ENCODE measurements at regions not wholly inside any gene's neighbourhood (a gene's known extent, or its start where the extent isn't known, plus 50 kb on each side); places are given as distances from the start of the nearest gene placed in this dataset.

DNA sequence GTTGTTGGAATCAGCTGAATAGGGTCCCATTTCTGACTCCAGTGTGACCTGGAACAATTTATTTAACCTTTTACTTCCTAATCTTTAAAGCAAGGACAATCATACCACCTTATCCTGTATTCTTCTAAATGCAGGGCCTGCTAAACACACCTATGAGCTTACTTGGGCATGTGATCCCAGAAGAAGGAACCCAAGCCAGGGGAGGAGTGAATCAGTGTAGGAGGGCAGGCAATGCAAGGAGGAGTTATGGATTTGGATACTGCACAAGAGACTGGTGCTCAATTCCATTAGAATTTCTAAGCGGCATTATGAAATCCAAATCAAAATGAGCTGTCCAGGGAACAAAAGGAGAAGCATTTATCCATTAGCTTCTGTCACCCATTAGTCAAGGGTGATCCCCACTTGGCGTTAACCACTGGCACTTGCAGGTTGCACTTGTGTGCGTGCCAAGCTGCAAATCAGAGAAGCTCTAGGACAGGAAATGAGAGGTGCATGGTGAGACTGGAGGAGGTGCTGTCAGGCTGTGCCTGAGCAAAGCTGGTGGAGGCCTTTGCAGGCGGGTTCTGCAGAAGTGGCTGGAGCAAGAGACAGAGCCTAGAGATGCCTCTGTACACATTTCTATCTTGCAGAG, 297.2 kb upstream of the PLXNA2 start:
- DNase-seq (ENCODE audit: low spot score) = no peak

DNA sequence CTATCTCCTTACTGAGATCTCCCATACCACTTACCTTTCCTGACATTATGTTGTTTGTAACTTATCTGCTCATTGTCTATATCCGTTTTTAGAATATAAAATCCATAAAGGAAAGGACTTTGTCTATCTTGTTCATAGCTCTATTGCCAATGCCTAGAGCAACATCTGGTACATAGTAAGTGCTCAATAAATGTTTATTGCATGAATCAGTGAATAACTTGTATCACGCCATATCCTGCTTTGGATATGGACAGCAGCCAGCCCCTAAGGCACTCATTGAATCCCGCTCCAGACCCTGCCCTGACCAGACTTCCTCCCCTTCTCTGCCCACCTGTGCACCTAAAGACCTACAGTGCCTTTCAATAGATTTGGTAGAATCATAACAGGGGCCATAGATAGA, 298.1 kb upstream of the PLXNA2 start:
- DNase-seq (ENCODE audit: low spot score) = no peak

DNA sequence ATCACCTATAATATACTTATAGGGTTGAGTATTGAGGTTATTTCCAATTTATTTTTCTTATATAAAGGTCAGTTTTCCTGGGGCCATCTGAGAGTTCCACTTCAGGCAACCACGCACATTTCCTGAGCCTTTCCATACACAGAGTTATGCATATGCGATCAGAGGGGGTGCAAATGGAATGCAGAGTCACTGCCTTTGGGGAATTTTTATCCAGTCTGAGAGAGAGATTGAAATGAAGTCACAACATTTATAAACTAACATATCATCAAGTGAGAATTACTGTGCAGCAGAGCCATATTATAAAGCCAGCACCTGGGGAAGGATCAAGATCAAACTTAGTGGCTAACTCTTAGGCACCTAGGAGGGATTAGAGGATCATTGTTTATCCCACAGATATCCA, 299.9 kb upstream of the PLXNA2 start:
- DNase-seq (ENCODE audit: low spot score) = no peak

DNA sequence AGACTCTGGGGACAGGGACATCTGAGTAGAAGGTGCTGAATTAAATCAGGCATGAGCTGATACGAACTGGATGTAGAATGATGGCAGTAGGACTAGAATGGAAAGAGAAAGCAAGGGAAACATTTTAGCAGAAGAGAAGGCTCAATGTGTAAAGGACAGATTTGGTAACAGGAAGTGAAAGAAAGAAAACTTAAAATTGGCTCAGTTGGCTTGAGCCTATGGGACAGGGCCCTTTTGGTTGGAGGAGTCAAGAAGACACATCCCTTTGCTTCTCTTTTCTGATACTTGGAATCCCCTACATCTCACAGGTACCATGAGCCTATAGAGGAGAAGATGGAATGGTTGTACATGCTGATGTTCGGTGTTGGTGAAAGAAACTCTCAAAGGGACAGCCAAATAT, 300.6 kb upstream of the PLXNA2 start:
- DNase-seq (ENCODE audit: low spot score) = no peak

DNA sequence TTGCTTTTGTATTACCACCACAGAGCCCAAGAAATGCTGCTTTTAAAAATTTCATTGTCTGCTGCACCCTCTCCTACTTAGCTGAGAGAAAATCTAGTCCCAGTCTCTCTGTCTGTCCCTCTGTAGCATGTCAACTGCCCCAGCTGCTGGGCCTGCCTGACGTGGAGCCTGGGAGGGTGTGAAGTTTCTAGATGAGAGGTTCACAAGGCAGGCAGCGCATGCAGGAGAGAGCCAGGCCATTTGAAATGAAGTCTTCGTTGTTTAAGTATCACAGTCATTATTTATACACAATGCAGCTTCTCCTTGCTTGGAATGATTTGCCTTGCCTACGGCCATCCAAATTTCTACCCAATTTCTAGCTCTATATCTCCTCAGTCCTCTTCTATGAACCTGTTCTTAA, 306.8 kb upstream of the PLXNA2 start:
- DNase-seq (ENCODE audit: low spot score) = no peak

DNA sequence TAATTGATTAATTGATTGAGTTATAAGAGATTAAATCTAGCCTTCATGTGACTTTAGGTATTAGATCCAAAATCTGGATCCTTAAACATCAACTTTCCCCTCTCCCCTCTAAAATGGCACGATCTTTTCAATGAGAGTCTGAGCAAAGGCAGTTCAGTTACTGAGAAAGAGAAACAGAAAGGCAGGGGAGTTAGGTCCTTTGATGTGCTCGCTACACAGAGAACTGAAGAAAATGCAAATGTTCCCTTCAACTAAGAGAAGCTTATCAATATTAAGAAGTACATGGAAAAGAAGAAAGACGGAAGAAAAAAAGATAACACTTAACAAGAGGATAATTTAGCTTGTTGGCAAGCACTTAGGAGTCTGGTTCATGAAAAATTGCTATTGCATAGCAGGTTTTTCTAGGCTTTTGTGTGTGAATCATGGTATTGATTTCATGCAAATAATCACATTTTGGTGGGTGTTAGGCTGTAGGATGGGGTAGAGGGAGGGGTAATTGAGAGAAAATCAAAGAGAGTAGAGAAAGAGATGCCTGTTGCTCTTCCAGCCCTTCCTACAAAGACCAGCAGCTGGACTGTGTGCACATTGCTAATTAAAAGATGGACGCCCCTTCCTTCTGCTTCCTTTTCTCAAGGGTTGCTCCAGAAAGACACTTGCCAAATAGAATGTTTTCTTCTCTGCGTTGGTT, 307.6 kb upstream of the PLXNA2 start:
- DNase-seq (ENCODE audit: low spot score) = no peak

DNA sequence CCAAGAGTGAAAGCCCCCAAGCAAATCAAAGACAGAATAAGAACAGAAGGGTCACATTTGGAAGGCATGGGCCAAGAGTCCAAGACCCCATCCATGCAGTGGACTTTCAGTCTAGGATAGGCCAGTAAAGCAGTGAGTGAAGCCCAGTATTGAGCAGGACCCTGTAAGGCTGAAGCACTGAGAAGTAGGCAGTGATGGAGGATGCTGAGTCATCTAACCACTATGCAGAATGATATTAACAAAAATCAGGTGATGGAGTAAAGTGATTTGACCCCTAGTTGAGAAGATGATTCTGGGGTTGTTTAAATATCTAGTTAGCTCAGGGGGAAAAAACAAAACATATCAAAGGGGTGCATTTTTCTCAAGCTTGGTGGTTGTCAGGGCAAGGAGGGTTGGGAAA, 308.7 kb upstream of the PLXNA2 start:
- no peak for DNase-seq (ENCODE audit: low spot score)

DNA sequence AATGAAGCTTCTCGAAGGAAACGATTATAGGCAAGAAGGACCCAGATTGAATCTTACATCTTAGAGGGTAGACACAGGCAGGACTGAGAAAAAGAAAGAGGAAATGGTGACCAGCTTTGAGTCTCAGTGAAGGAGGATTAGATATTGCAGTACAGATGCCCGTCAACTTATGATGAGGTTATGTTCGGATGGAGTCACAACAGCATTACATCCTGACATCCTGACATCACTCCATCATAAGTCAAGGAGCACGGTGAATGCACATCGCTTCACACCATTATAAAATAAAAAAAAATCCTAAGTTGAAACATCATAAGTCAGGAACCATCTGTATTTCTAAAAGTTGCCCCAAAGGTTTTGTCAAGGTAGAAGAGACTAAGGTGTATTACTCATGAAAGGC, 312.3 kb upstream of the PLXNA2 start:
- no peak for DNase-seq (ENCODE audit: low spot score)

DNA sequence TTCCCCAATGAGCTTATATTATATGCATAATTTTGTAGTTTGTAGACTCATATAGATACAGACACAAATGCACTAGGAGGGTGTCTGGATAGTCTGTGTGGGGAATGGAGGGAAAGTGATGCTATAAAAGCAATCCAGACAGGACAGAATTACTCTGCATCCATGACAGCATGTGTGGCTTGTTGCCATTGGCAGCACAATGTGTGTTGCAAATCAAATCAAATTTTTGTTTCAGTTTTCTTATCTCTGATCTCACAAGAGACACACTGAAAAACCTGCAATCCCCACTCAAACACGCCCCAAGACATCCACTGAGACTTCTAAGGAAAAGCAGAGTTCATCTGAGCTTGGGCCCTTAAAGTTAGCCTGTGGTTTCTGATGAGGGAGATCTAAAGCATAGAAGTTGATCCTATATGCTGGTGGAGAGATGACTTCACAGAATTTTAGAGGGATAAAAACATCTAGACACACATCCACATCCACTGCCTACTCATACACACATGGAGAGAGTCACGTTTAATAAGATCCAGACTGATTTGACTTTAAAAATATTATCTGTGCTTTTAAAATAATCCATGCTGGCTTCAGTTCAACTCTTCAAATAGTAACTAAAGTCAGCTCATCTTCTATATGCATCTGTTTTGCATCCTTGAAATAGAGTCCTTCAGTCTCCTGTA, 313.0 kb upstream of the PLXNA2 start:
- no peak for DNase-seq (ENCODE audit: low spot score)

DNA sequence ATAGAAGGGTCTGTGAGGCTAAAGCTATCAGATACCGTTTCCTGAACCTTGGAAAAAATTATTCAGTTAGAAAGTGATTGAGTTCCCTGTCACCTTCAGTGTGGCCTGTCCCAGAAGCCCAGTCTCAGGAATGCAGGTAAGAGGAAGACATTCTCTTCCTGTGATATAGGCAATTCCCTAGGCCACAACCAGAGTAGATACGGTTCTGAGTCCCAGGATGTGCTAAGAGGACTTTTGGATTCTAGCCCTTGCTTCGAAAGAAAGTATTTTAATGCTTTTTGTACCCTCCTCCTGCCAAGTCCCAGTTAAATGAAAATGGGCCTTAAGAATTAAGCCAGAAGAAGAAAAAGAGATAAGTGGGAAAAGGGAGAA, 313.5 kb upstream of the PLXNA2 start:
- no peak for DNase-seq (ENCODE audit: low spot score)

DNA sequence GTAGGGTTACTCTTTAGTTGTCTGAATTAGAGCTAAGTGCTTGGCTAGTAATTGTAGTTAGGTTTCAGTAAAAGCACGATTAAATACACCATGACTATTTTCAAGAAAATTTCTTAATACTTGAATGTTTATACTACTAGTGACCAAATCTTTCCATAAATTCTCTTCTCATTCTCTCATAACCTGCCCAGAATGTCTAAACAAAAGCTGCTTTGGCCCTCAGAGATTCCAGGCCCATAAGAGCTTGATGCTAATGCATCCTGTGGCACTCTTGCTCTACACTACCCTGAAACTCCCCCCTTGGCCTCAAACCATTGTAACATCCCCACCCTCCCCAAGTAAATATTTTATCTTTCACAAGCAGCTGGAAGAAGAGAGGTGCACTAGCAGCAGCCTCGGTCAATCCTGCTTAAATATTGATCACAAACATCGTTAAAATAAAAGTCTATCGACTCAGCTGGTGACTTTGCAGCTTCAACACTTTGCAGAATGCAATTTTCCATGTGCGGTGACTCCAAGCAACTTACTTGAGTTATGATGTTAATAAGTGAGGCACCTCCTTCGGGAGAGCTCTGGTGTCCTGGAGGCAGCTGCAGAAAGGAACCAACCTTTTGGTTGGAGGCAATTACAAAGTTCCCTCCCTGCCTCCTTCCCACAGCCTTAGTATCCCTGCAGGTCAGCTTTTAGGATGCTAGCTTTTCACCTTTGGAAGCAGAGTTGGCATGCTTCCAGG, 315.6 kb upstream of the PLXNA2 start:
- no peak for DNase-seq (ENCODE audit: low spot score)

DNA sequence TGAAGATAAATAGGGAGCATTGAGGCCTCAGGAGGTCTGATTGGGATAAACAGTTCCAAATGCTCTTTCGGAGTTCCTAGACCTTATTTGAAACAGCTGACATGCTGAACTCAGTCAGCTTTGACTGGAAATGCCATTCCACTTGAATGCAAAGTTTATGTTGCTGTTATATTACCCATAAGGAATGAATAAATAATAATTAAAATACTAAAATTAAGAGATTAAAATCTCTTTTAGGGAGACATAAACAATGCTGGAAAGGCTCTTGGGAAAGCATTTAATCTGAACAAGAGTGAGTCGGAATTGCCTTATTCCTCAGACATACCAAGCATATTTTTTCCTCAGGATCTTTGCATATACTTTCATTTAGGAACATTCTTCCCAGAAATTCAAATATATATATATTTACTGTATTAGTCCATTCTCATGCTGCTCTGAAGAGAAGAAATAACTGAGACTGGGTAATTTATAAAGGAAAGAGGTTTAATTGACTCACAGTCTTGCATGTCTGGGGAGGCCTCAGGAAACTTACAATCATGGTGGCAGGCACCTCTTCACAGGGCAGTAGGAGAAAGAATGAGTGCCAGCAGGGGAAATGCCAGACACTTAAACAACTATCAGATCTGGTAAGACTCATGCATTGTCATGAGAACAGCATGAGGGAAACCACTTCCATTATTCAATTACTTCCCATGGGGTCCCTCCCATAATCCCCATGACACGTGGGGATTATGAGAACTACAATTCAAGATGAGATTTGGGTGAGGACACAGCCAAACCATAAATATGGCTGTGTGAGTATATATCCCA, 318.2 kb upstream of the PLXNA2 start:
- DNase-seq (ENCODE audit: low spot score) = no peak

DNA sequence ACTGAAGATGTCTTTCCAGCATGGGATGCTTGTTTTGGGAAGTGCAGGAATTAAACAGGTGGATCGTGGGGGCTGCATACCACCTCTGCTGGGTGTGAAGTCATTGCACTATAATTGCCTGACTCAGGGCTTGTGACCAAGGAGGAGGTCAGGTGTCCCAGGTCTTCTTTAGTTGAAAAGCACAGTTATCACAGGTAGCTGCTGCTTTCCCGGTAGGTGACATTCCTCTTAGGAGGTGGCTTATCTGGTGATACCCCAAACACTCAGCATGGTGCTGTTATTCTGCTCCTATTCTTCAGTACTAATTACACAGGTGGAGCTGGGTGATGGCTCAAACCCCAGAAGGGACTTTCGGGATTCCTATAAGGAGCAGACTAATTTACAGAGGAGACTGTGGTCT, 320.3 kb upstream of the PLXNA2 start:
- no peak for DNase-seq (ENCODE audit: low spot score)

DNA sequence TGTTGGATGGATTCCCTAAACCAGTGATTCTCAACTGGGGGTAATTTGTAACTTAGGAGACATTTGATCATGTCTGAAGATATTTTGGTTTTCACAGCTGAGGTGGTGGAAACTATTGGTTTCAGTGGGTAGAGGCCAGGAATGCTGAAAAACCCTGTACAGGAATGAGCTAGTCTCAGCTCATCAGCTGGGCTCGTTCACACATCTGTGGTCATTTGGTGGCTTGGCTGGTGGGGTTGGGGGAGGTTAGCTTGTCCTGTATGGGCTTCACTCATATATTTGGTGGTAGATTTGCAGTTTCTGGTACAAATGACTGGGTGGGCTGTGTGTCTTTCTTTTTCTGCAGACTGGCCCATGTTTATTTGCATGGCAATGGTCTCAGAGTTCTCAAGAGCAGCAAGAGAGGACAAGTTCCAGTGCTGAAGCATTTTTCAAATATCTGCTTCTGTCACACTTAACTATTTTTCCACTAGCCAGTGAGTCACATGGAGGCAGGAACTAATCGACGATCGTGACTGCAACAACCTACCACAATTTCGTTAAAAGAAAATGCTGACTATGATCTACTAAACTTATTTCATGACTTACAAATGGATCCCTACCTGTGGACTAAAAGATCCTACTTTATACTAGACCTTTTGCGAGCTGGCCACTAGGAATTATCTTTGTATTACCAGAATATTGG, 321.7 kb upstream of the PLXNA2 start:
- DNase-seq (ENCODE audit: low spot score) = no peak

DNA sequence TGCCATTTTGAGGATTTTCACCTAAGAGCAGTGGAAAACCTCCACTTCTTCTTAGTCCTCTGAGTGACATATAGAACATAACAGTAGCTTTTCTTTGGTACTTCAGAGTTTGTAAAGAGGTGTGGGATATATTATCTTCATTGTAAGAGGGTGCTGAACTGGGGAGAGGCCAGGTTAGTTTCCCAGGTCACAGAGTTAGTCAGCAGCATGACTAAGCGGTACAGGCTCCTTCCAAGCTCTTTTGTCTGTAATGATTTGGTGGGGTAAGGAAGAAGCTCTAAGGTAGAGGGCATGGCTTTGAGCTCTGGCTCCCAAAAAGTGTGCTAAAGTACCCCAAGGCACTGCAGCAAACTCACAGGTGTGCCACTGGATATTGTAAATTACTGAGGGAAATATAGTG, 325.0 kb upstream of the PLXNA2 start:
- no peak for DNase-seq (ENCODE audit: low spot score)

DNA sequence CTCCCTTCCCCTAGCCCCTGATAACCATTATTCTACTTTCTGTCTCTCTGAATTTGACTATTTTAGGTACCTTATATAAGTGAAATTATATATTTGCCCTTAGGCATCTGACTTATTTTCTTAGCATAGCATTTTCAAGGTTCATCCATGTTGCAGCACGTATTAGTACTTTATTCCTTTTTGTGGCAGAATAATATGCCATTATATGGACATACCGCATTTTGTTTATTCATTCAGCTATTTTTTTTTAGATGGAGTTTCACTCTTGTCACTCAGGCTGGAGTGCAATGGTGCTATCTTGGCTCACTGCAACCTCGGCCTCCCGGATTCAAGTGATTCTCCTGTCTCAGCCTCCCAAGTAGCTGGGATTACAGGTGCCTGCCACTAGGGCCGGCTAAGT, 326.2 kb upstream of the PLXNA2 start:
- DNase-seq (ENCODE audit: low spot score) = no peak

DNA sequence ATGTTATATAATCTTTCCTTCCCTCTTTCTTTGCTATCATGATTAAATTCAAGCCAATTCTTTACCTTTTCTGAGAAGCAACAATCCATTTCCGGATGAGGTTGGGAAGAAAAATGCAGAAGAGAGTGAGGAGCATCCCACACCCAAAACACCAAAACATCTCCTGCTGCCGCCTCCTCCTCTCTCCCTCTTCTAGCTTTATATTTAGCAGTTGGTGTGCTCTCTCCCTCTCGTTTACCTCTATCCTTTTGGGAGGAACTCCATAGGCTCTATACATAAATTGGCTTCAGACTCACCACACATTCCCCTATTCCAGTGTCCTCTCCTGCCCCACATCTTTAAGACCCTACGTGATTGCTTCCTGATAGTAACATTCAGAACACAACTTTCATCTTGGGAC, 332.2 kb upstream of the PLXNA2 start:
- no peak for DNase-seq (ENCODE audit: low spot score)

DNA sequence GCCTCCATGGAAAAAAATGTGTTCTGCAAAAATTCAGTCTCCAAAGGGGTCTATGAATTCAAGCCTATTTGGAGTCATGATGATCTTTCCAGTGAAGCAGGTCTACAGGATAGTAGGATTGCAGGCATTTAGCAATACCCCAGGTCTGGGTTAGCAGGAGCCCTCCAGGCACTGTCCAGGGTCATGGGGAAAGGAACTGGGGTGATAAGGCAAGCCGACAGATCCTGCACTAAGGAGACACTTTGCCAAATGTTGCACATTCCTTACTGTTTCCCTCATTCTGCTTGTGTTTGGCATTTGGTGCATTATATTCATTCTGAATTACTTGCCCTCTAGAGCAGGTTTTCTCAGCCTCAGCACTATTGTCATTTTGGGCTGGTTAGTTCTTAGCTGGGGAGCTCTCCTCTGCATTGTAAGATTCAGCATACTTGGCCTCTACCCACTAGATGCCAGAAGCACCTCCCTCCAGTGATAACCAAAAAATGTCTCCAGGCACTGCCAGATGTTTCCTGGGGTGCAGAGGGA, 333.3 kb upstream of the PLXNA2 start:
- no peak for DNase-seq (ENCODE audit: low spot score)

DNA sequence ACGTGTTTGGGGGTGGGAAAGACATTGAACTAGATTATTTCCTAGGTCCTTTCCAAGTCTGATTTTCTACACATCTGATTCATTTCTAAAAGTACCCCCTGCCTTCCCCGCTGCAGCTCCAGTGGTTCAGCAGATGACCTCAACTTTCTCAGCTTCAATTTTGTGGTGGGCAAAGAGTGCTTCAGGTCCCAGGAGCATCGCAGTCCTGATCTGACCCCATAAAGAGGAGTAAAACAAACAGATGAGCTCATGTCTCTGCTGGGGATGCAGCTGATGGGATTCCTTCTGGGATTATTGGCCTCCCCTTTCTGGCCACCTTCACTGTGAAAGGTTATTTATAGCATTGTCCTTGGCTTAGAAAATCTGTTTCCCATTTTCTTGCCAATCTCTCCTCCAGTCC, 337.0 kb upstream of the PLXNA2 start:
- no peak for DNase-seq (ENCODE audit: low spot score)

DNA sequence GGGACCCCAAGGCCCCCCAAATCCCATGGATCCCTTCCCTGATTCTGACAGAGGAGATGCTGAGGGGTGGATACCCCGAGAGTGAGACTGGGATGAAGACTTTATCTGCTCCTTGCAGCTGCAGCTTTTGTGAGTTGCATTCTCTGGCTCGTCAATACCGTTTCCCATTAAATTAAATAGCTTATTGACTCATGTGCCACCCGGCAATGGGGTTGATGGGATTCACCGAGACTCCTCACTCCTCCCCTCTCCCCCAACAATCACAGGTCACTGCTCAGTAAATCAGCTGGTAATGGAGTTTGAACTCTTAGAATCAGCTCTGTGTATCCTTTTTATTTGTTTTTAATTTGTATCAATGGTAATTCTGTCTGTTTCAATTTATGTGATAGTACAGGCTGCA, 337.5 kb upstream of the PLXNA2 start:
- DNase-seq (ENCODE audit: low spot score) = no peak

DNA sequence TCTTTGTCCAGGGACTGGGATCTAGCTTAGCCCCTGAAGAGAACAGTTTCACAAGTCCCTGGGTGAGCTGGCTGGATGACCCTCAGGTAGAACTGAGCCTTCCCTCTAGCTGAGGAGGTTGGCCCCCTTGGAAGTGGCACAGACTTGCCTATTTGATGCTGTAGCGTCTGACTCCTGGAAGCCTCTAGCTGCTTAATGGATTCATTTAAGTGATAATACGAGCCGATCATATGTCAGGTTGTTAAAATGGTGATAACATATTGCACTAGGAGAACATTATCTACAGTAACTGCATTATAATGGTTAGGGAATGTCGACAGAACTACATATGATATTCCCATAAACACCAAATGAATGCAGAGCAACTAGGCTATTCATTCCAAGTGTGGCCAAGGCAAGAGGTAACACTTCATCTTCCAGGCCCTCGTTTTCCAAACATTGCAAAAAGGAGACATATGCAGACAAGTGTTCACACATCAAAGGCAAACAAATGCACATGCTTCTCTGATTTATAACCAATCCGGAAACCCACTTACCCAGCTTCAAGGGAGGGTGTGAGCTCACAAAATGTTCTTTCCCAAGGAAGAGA, 340.1 kb upstream of the PLXNA2 start:
- DNase-seq (ENCODE audit: low spot score) = no peak

Data from Ammon's horn (tissue), 1 donor.